Lower leg skin (tissue), 4 donors: ENCODE measurements at regions not wholly inside any gene's neighbourhood (a gene's known extent, or its start where the extent isn't known, plus 50 kb on each side); places are given as distances from the start of the nearest gene placed in this dataset.

Source experiments
- DNase-seq, 2 donors: peaks; one replicate each; pipeline ENCODE4 v3.0.0-alpha.2; 2019; ENCODE audit warnings: low spot score in 2 of 2
- H3K4me3 ChIP-seq: fragments of 200-600 bp; sonication (generic); 2 replicates; pipeline ENCODE4 v1.5.1; 2017; ENCODE audit warnings: mild to moderate bottlenecking, low read depth; ENCODE audit not compliant: poor library complexity, severe bottlenecking
- POLR2A ChIP-seq, 2 donors: fragments of 450-650 bp; IDR thresholded peaks; one replicate each; pipeline ENCODE4 v1.6.1; 2016 to 2017; ENCODE audit warnings: antibody characterized with exemption in 2 of 2, mild to moderate bottlenecking in 1 of 2, moderate library complexity in 1 of 2
- WGBS, 2 donors: methylation state at CpG; one replicate each; pipeline ENCODE4 v1.1.5; 2018; 5-methylcytosine and 5-hydroxymethylcytosine counted together
- intact Hi-C: fragments of 100-400 bp; cut with DNase I; formaldehyde crosslinking; loops from one replicate; pipeline ENCODE4 v1.15.0; 2023; ENCODE audit warnings: low total_unique reads
- TF ChIP-seq, protein P1 (sequence below), 3 donors: fragments of 450-650 bp; IDR thresholded peaks; one replicate each; pipeline ENCODE4 v1.5.1; 2016; ENCODE audit warnings: antibody characterized with exemption in 3 of 3, mild to moderate bottlenecking in 3 of 3, moderate library complexity in 2 of 3

DNA sequence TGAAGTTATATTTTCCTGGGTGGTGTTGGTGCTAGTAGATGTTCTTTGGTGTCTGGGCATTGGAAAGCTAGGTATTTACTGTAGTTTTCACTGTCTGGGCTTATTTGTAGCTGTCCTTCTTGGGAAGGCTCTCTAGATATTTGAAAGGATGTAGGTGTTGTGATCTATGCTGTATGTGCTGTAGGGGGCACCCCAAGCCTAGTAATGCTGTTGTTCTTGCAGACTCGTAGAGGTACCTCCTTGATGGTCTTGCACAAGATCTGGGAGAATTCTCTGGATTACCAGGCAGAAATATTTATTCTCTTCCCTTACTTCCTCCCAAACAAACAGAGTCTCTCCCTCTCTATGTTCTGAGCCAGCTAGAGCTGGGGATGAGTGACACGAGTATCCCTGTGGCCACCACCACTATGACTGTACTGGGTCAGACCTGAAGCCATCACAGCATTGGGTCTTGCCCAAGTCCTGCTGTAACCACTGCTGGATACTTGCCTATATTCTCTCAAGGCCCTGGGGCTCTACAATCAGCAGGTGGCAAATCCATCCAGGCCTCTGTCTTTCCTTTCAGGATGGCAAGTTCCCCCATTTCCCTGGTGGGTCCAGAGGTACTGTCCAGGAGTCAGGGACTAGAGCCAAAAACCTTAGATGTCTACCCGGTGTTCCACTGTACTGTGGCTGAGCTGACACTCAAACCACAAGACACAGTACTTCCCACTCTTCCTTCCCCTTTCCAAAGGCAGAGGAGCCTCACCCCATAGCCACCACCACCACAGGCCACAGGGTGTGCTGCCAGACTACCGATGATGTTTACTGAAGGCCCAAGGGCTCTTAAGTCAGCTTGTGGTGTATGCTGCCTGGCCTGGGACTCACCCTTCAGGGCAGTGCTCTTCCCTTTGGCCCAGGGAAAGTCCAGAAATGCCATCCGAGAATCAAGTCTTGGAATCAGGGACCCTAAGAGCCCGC lies 195.2 kb upstream of the DPPA4 start:
- no peak for TF ChIP-seq POLR2A (IDR thresholded peaks at IDR 0.05)
- TF ChIP-seq, protein P1, sequence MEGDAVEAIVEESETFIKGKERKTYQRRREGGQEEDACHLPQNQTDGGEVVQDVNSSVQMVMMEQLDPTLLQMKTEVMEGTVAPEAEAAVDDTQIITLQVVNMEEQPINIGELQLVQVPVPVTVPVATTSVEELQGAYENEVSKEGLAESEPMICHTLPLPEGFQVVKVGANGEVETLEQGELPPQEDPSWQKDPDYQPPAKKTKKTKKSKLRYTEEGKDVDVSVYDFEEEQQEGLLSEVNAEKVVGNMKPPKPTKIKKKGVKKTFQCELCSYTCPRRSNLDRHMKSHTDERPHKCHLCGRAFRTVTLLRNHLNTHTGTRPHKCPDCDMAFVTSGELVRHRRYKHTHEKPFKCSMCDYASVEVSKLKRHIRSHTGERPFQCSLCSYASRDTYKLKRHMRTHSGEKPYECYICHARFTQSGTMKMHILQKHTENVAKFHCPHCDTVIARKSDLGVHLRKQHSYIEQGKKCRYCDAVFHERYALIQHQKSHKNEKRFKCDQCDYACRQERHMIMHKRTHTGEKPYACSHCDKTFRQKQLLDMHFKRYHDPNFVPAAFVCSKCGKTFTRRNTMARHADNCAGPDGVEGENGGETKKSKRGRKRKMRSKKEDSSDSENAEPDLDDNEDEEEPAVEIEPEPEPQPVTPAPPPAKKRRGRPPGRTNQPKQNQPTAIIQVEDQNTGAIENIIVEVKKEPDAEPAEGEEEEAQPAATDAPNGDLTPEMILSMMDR (IDR thresholded peaks at IDR 0.05) = no peak
- no peak for DNase-seq
- intact Hi-C loops = no loop called here
- 66 to 77% methylated on average over 6 of the region's 6 CpGs for WGBS, 2 donors
- no peak overlapping the region for H3K4me3 ChIP-seq

GRCh38 chr3:109545746-109546145 lies 208.4 kb upstream of the DPPA4 start:
- H3K4me3 ChIP-seq = no peak overlapping the region
- DNase-seq = no peak
- TF ChIP-seq, protein P1 (IDR thresholded peaks at IDR 0.05) = no peak
- TF ChIP-seq POLR2A (IDR thresholded peaks at IDR 0.05) = no peak
- whole genome bisulfite sequencing, 2 donors = 86 to 88% methylated on average over 10 of the region's 10 CpGs
- intact Hi-C loops = no loop called here

DNA sequence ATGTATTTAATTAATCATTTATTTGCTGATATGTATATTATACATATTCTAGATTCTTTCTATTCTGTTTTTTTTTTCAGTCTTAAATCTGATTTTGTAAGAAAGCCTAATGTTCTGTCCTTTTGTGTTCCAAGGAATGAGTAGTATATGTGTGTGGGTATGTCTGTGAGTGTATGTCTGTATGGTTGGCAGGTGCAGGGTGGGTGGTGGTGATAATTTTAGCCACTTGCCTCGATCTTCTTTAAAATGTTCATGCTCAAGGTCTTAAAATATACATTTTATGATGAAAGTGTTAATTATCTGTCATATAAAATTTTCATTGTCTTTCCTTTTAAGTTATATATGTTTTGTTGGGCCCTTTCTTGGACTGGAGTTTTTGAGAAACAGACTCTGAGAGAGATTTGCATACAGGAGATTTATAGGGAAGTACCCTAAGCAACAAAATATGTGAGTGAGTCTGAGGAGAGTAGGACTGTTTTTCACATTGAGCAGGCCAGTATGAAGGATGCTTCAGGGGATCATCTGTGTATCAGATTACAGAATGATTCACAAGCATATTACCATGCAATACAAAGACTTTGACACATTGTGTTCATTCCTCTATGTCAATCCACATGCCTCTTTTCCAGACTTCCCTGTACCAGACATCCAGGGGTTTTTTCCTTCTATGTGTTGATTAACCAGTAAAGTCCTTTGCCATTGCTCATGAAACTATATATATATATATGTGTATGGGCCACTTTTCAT lies 211.0 kb upstream of the DPPA4 start:
- intact Hi-C loops = no loop called here
- DNase-seq = no peak
- 33 to 44% methylated on average over 1 of the region's 1 CpG for WGBS, 2 donors
- no peak overlapping the region for H3K4me3 ChIP-seq
- TF ChIP-seq, protein P1 (IDR thresholded peaks at IDR 0.05) = no peak
- TF ChIP-seq POLR2A (IDR thresholded peaks at IDR 0.05) = no peak

GRCh38 chr3:109553591-109554371 lies 216.4 kb upstream of the DPPA4 start:
- no peak for DNase-seq
- intact Hi-C loops = no loop called here
- TF ChIP-seq, protein P1 (IDR thresholded peaks at IDR 0.05) = no peak
- TF ChIP-seq POLR2A (IDR thresholded peaks at IDR 0.05) = no peak
- no peak overlapping the region for H3K4me3 ChIP-seq
- WGBS, 2 donors = 24 to 34% methylated on average over 4 of the region's 4 CpGs

GRCh38 chr3:109559389-109559788 lies 222.0 kb upstream of the DPPA4 start:
- no peak overlapping the region for H3K4me3 ChIP-seq
- intact Hi-C loops = no loop called here
- WGBS, 2 donors = 87 to 90% methylated on average over 1 of the region's 1 CpG
- TF ChIP-seq, protein P1 (IDR thresholded peaks at IDR 0.05) = no peak
- TF ChIP-seq POLR2A (IDR thresholded peaks at IDR 0.05) = no peak
- no peak for DNase-seq
